Peyer's patch (tissue), 4 donors: ENCODE measurements at regions not wholly inside any gene's neighbourhood (a gene's known extent, or its start where the extent isn't known, plus 50 kb on each side); places are given as distances from the start of the nearest gene placed in this dataset.

Experiments
- CTCF ChIP-seq, 6 experiments: fragments of 450-650 bp in 4 of 6; fragments of 200-600 bp in 2 of 6; sonication (generic) in 1 of 6; IDR thresholded peaks; one replicate each; pipeline ENCODE4 v1.5.1; 2017 to 2019; ENCODE audit warnings: antibody characterized with exemption in 6 of 6, mild to moderate bottlenecking in 3 of 6, moderate library complexity in 1 of 6
- POLR2A ChIP-seq, 2 donors: fragments of 450-650 bp; IDR thresholded peaks; one replicate each; pipeline ENCODE4 v1.5.1; 2017; ENCODE audit warnings: antibody characterized with exemption in 2 of 2, mild to moderate bottlenecking in 2 of 2, moderate library complexity in 2 of 2

- no peak for TF ChIP-seq CTCF (IDR thresholded peaks at IDR 0.05)
- TF ChIP-seq POLR2A (IDR thresholded peaks at IDR 0.05) = no peak
Measured at GRCh38 chr4:19510993-19511392, 740.7 kb upstream of the SLIT2 start.
